ENCODE measurements at regions not wholly inside any gene's neighbourhood (a gene's known extent, or its start where the extent isn't known, plus 50 kb on each side); places are given as distances from the start of the nearest gene placed in this dataset.
"Not testable (repeated sequence)": the region's sequence is repeated elsewhere in the genome, so short reads cannot be mapped to it uniquely, and the experiment has no call there.

DNA sequence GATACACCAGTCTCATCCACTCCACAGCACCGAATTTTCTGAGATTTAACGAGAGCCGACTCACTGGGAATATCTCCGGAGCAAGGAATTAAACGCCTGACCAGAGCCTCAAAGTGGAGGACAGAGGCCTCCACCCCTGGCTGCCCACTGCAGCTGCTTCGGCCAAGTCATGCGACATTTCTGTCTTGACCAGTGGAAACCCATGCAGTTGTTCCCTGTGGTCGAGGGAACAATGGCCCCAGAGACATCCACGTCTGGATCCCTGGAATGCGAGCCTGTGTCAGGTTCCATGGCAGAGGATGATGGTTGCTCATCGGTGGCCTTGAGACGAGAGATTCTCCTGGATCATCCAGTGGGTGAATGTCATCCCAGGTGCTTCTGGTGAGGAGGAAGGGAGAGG, 65.7 kb upstream of the INSIG1 start:
- DNase-seq: no peak

DNA sequence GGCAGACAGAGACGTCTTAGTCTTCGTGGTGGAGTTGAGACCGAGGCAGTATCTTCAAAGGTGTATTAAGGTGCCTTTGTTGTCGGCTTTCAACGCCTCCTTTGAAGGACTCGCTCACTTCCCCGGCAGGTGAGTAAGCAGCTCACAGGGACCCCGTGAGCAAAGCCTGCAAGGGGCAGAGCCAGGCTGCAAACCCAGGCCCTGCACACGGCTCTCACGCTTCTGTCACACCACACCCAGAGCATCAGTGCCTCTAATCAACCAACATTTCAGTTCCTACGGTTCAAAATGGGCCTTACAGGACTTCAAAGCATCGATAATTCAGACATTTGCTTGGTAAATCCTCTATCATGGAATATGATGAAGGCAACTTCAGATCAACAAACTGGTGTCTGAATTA, 64.8 kb upstream of the INSIG1 start:
- no peak for DNase-seq

DNA sequence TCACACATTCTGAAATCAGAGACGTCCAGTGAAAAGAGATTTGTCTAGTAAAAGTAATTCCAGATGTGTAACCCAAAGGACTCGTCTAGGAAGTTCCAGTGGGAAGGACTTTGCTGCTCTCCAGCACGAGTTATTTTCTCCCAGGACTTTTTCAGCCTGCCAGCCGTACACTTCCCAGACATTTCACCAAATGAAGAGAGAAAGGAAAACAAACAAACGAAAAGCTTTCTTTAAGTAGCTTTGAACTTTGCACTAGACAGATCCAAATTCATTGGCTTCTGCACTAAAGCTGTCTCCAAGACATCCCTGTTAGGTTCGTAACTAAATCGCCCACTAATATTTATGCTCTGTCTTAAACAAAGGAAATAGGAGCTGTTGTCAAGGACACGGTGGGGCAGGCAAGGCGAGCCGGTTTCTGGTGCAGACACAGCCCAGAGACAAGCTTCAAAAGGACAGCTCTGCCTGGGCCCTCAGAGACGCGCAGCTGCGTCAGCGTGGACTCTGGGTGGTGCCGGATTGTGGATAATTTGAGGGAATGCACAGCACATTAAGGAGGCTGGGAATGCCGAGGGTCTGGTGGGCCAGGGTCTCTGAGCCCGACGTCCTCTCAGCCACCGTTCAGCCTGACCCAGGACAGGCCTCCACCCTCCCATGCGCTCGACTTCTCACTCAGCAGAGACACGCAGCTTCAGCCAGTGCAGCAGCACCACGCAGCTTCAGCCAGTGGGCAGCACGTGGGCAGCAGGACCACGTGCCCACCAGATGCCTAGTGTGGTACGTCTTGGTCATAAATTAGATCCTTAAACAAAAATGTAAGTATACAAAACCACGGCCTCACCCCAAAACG, 64.1 kb upstream of the INSIG1 start:
- no peak for DNase-seq

DNA sequence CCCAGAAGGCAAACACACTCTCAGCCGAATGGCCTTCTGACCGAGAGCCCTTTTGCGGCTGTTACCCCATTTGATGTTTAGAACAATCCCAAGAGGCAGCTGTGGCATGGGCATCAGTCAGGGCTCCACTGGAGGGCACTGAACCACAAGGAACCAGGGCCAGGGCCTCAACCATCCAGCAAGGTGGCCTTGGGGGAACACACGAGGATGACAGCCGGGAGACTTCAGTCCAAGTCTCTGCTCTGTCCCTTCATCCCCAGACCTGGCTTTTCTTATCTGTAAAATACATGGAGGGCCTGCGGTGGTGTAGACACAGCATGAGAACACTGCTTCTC, 63.6 kb upstream of the INSIG1 start:
- no peak for DNase-seq

DNA sequence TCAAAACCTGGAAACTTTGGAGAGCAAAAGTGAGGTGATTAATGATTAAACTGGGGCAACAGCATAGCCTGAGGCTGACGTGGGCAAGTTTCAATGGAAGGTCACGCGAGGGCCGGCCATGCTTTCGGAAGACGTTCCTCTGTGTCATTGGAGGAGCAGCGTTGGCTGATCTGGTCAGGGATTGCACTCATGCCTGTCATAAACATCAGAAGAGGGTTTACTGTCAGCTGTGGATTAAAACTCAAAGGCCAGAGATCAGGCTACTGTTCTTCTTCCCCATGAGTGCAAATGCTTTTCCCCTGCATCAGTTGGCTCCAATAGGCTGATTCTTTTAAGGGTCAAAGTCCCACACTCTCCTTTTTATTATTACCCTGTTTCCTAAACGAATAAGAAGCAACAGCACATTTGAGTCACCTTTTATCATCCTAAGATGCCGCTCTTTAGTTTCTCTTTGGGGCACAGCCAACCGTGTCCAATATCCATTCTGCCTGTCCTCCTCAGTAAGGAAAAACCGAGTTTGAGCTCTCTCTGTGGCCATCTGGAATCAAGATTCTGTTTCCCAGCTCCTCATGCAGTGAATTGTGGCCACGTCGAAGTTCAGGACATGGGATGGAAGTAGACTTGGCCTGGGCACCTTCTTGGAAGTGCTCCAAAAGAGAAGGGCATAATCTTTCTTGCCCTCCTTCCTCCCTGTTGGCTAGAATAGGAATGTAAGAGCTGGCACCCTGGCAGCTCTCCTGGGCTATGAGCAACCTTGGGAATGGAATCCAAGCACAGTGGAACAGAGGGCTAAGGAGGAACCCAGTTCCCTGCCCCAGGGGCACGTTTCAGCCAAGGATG, 62.5 kb upstream of the INSIG1 start:
- no peak for DNase-seq

DNA sequence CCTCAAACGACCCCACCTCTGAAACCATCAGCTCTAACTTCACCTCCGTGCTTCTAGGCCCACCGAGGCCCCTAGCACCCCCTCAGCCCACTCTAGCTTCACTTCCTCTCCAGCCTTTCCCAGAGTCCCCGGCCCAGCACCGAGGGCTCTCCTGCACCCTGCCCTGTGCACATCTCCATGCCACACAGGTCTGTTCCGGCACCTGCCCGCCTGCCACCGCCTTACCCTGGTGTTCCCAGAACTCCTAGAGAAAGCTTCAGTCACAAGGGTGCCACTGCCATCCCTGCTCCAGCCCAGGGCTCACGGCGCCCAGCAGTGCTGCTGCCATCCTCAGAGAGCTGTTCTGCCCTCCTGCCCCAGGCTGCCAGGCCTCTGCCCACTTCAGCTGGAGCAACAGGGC, 61.3 kb upstream of the INSIG1 start:
- no peak for DNase-seq

DNA sequence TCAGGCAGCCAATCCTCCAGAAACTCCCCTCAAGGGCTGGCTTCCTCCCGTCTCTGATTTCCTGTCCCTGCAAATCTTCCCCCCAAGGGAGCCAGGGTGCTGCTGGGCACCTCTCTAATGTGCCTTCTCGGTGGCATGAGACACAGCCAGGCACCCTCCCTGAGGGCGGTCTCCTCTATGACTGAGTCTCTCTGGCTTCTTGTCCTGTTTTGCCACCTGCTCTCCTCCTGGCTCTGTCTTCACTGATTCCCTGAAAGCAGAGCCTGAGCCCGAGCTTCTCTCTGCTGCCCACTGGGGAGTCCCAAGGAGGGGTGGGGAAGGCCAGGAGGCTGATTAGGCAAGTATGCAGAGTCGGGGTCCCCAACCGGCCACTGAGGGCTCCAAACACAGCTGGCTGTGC, 60.4 kb upstream of the INSIG1 start:
- no peak for DNase-seq

DNA sequence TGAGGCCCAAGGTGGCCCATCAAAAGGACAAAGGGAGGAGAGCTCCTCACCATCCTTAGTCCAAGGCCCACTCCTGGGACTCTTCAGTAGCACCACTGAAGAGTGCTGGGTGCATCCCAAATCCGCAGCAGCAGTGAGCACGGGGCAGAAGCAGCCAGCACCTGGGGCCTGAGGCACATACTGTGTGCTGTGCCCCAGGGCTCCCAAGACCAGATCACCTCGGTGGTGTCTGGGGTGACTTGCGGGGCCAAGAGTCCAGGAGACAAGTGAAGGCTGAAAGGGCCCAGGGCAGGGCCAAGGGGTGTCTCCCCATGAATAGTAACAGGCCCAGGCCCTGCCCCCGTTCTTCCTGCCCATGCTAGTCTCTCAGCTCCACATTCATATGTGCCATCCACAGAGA, 59.9 kb upstream of the INSIG1 start:
- DNase-seq: no peak

DNA sequence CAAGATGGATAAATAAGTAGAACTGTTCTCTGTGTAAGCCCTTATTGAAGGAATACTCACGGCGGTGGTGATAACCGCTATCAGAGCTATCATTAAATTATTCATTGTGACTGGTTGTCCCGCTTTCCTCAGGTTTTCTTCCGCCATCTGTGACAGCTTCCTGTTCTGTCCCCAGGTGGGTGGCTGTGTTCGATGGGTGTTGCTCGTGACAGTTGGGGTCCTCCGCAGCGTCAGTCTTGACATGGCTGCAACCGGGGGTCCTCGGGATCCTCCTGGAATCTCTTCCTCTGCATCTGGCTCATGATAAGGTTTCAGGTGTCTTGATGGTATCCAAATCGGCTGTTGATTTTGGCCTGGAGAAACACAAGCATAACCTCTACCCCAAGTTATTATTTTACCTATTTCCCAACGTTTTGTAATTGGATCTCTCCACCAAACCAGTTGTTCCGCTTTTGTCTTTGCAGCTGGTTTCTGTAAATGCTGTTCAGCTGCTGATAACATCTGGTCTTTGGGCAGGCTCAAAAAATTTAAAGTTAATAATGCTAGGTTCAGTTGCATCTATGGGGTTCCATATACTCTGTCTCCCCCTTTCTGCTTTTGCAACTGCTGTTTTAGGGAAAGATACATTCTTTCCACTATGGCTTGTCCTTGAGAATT, 58.1 kb upstream of the INSIG1 start:
- not testable (repeated sequence) for DNase-seq

DNA sequence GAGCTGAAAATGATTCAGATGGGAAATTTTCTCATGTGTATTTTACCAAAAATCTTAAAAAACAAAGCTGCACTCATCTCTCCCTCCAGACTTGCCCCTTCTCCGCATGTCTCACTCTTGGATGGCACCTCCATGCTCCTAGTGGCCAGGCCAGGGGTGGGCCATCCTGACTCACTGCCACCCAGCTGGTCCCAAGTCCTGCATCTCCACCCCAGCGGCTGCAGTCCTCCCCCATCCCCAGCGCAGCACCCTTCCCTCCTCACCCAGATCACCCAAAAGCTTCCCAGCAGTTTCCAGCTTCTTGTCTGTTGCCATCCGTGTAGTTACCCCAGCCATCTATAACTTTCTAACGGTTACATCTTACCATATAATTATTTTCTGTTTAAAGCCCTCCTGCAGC, 53.0 kb upstream of the INSIG1 start:
- no peak for DNase-seq

DNA sequence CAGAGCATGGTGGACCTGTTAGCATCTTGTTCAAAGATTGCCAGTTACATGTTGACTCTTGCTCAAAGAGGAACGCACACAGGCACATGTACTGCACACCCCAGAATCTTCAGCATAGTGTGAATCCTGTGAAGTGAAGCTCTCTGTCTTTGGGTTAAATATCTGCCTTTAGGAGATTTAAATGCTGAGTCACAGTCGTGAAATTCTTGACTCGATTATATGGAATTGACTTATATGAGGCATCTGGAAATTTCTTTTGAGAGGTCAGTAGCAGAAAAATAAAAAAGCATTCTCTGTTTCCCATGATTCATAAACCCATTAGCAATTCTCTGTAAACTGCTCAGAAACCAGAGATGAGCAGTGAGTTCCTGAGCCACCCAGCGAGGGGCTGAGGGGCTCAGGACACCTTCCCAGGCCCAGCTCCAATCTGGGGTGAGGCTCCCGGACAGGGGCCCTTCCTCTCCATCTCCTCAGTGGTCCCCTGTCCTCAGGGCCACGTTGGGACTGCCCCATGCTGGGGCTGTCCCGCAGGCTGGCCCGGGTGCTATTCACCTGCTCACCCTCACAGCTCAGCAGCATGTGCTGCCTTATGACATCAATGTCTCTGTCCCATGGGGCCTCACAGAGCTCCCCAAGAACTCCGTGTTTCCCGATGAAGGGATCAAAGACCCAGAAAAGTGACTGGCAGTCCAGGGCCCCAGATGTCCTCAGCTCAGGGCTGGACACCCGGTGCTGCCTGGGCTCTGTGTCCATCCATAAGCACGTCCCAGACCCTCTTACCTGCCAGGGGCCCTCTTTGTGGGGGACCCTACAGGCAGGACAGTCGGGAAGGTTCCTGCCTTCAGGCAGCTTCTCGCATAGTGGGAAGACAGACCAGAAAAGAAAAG, 50.0 kb upstream of the INSIG1 start:
- DNase-seq: no peak

All from NCI-H82 (cell line).